GM18909 (cell line): ENCODE measurements at regions not wholly inside any gene's neighbourhood (a gene's known extent, or its start where the extent isn't known, plus 50 kb on each side); places are given as distances from the start of the nearest gene placed in this dataset.
"Not testable (repeated sequence)": the region's sequence is repeated elsewhere in the genome, so short reads cannot be mapped to it uniquely, and the experiment has no call there.

ENCODE experiments used
- ATAC-seq: cut with Tn5 transposase; IDR thresholded peaks from one replicate; pipeline ENCODE4 v1.9.1; 2021; ENCODE audit warnings: mild to moderate bottlenecking; ENCODE audit not compliant: unreplicated experiment, poor library complexity

DNA sequence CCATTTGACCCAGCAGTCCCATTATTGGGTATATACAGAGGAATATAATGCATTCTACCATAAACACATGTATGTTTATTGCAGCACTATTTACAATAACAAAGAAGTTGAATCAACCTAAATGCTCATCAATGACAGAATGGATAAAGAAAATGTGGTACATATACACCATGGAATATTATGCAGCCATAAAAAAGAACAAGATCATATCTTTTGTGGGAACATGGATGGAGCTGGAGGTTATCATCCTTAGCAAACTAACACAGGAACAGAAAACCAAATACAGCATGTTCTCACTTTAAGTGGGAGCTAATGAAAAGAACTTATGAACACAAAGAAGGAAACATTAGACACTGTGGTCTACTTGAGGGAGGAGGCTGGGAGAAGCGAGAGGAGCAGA lies 328.5 kb upstream of the SEMA3C start:
- not testable (repeated sequence) for ATAC-seq

DNA sequence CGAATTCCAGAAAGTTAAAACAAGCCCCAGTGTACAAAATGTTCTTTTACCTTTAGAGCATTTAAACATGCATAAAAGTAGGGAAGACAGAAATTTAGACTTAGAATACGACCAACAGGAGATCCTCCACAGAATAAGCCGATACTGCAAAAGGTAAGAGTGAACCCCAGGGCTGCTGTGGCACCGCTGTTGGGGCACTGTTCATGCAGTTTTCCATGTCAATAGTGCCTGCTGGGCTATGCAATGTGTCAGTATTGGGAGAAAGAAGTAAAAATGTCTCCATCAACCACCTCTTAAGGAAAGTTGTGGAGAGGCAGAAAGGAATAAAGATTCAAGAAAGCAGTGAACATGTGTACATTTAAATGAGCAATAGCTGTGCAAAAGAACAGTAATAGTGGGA lies 326.5 kb upstream of the SEMA3C start:
- ATAC-seq = no peak

DNA sequence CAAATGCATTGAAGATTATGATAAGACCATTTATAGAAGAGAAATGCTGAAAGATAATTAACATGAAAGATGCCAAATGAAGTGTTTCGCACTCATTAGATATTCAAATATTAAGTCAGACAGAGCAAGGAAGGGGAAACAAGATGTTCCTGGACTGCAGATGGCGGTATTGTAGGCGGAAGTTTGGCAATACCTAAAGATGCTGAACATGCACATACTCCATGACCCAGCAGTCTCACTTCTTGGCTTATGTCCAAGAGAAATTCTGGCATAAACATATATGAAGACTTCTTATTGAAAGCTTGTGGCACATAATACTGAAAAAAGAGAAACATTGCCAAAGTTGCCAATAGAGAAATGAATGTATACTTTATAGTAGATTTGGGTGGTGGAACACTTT lies 325.4 kb upstream of the SEMA3C start:
- no peak for ATAC-seq

DNA sequence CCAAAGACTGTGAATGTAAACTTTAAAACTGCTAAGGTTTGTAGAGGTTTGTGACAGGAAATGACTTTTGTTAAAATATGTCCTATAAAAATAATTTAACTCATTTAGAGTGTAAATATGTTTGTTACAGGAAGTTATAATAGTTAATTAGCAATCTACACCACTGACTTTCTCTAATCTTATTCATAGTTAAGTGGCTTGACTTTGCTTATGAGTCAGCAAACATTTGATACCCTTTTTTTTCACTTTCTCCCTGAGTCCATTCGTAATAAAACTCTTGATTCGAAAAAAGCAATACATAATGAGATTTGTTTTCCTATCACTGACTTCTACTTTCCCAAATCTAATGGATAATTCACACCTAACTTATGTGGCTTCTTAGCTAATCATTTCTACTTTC lies 317.7 kb upstream of the SEMA3C start:
- no peak for ATAC-seq

DNA sequence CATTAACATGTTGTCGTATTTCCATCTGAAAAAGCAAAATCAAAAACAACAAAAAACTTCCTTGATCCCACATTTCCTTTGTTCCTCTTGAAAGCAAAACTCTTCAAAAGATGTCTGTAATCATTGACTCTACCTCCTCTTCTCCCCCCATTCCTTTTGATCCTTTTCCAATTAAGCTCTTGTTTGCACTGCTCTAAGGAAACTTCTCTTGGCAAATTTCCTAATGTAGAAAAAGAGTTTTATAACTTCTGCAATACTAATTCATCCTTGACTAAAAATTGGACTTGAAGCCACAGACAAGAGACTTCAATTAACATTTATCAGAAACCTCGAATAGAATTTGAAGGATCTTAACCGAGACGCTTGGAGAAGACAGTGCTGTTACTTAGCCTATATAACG lies 317.1 kb upstream of the SEMA3C start:
- ATAC-seq = no peak

DNA sequence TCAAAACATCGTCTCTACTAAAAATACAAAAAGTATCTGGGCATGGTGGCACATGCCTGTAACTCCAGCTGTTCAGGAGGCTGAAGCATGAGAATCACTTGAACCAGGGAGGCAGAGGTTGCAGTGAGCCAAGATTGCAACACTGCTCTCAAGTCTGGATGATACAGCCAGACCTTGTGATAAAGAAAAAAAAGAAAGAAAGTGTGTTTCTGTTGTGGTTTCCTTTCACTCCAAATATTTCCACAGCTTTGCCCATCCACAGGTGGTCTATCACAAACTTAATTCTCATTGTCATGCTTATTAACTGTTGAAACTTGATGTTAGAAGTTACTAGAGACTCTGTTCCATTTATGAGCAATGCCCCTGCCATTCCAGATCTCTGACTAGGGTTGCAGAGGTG lies 316.0 kb upstream of the SEMA3C start:
- no peak for ATAC-seq

DNA sequence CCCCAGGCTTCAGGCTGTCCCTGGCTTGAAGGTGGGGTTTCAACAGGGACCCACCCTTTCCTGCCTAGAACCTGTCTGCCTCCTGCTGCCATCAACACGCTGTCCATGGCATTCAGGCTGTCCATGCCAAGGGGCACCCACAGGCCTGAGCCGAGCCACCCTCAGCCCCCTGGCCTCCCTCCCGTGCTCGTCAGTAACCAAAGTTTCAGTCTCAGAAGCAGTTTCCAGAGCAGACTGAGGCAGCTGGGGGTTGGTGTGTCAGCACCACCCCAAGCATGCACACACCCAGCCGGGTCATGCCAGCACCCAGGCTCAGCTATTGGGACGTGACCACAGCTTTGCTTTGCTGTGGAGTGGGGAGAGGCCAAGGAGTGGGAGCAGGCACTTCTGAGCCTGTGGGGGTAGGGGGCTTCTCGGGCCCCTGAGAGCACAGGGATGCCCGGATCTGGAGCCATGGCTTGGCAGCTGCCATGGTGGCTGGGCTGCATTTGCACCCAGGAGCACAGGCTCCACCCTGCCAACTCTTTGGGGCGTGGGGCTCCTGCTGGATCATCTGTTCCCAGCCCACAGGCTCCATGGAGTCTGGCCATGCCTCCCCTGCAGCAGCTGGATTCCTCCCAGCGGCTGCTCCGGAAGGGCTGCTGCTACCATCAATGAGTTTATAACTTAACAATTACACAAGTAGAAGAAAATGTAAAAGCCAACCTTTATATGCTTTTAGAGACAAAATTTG lies 314.5 kb upstream of the SEMA3C start:
- no peak for ATAC-seq

DNA sequence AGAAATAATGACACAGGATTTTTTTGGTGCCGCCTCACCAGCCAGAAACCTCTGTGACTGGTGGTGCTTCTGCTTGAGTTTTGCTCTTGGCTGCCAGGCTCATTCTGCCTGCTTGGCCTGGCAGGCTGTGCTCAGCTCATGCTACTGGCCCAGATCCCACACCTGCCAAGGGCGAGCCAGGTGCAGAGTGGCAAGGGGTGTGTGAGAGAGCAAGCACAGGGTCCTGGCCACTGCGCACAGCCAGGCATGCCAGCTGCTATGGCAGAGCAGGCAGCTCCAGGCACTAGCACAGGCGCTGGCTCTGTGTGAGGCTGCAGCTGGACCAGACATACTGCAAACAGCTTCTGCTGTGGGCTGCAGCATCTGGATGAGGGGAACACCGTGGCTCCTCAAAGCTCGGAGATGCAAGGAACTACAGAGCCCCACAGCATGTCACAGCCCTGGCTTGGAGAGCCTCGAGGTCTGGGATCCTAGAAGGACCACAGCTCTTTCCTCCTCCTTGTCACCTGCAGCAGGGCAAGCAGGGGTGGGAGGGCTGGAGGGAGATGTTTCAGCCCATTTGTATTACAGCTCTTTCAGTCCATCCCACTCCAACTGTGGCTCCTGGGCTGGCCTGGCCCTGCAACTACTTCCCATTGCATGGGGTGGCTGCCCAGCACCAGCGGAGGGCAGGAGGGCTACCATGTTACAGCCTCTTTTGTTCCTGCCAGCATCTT lies 313.4 kb upstream of the SEMA3C start:
- ATAC-seq = no peak

DNA sequence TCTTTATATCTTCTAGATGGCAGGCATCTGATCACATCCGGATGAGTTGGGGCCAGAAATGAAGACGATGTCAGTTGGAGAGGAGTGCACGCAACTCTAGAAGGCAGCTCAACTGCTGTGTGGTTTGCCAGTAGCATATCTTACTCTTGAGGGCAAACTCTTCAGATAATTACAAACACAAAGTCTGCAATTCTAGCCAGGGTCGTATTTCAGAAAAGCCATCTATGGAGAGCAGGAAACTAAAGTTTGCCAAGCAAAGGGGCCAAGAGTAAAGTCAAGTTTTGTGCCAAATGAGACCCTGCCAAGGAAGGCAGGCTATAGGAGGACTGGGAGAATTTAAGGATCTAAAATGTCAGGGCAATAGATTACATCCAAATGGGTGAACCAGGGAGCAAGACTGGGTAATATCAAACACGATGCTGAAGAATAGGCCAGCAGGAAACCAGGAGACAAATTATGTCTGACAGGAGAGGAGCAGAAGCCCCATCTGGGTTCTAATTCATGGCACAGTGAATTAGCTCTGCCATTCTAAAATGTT lies 312.5 kb upstream of the SEMA3C start:
- ATAC-seq = no peak

DNA sequence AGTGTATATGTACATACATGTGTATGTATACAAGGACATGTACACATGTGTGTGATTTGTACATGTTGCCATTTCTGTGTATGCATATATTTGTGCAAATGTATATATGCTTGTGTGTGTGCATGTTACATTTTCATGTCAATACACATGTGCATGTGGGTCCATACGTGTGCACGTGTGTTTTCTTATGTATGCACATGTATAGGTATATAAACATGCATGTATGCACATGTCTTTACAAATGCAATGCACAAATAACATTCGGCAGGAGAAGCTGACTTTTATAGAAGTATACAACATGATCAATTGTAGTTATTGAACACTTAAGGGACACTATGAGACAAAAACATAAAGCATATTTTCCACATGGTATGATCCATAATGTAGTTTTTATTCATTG lies 307.4 kb upstream of the SEMA3C start:
- no peak for ATAC-seq

DNA sequence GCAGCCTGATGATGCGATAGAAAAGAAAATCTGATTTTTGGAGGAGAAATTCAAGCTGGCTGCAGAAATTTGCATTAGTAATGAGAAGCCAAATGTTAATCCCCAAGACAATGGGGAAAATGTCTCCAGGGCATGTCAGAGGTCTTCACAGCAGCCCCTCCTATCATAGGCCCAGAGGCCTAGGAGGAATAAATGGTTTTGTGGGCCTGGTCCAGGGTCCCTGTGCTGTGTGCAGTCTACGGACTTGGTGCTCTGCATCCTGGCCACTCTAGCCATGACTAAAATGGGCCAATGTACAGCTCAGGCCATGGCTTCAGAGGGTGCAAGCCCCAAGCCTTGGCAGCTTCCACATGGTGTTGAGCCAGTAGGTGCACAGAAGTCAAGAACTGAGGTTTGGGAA lies 303.8 kb upstream of the SEMA3C start:
- not testable (repeated sequence) for ATAC-seq

DNA sequence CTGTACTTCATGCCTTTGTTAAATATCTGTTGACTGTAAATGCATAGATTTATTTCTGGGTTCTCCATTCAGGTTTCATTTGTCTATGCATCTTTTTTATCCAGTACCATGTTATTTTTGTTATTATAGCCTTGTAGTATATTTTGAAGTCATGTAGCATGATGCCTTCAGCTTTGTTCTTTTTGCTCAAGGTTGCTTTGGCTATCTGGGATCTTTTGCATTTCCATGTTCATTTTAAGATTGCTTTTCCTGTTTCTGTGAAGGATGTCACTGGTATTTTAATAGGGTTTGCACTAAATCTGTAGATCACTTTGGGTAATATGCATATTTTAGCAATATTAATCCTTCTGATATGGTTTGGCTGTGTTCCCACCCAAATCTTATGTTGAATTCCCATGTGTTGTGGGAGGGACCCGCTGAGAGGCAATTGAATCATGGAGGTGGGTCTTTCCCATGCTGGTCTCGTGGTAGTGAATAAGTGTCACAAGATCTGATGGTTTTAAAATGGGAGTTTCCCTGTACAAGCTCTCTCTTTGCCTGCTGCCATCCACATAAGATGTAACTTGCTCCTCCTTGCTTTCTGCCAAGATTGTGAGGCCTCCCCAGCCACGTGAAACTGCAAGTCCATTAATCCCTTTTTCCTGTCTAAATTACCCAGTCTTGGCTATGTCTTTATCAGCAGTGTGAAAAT lies 302.8 kb upstream of the SEMA3C start:
- no peak for ATAC-seq

DNA sequence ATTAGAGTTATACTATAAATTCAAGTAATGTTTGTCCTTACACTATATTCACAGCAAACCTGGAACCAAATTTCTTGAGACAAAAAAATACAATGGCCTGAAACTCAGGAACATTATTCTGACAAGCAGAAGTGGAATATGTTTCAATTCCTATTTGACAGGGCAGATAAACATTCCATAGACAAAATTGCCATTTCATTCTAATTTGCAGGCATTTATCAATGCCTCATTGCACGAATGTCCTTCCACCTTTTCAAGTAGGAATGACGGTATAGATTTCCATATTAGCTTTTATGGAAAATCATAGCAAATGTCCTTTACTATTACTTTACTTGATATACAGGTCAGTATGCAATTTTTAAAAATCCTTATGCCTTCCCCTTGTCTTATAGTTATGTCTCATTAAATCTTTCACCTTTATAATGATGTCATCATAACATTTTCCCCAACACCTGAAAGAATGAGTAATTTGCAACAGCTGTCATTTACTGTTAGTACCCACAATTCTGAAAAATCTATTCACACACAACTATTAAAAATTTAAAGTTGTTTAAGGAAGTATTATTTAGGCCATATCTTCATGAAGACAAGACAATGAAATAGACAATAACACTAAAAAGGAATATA lies 299.7 kb upstream of the SEMA3C start:
- ATAC-seq = no peak

DNA sequence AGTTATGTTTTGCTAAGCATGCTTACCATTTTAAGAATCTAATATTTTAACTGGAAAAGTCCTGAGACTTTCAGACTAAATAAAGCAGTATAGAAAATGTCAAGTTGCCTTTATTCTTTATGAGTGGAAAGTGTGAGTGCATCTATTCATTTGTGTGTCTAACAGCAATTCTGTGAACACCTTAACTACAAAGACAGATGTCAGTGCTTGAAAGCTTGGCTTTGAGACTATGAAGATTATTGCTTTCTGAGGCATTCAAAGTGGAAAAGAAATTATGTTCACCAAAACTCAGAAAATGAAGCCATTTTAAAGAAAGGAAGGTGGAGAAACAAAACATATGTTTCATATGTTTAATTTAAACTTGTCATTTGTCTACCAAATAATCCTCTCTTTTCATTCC lies 294.5 kb upstream of the SEMA3C start:
- no peak for ATAC-seq

DNA sequence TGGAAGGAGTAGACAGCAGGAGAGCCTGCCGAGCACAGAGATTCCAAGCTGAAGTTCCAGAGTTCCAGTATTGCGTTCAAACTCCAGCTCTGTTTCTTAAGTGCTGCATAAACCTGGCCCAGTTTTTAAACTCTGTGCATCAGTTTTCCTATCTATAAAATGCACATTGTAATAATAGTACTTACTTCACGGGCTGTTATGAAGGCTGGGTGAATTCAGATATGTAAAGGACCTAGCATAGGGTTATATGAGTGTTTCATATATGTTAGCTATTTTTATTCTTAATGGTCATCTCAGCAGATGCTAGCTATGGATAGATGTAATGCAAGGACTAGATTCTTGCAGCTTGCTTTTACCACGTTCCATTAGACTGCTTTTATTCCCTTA lies 293.1 kb upstream of the SEMA3C start:
- ATAC-seq = no peak

DNA sequence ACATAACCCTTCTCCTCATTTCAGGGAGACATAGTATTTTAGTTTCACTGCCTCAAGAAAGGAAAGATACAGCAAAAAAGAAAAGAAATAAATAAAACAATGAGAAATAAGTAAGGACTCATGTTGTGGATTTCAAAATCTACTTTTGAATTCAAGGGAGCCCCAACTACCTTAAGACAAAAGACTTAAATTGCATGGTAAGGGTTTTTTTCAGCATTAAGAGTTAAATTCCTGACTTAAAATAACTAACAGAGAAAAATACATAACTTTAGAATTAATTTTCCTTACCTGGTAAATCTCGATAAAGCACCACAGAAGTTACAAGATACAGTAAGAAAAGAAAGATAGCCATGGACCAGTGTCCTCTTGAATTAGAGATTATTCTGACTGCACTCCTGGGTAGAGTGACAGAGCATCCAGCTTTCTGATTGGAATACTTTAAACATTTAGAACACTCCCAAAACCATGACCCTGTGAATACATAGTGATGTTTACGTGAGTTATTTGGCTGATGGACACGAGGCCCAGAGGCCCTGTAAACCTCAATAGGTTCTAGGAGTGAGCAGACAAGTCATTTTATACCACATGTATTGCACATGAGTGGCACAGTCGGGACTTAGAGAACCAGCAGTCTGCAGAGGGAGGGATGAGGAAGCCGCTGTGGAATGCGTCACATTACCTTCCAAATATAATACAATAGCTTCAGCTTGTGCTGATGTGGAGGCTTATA lies 292.5 kb upstream of the SEMA3C start:
- no peak for ATAC-seq

DNA sequence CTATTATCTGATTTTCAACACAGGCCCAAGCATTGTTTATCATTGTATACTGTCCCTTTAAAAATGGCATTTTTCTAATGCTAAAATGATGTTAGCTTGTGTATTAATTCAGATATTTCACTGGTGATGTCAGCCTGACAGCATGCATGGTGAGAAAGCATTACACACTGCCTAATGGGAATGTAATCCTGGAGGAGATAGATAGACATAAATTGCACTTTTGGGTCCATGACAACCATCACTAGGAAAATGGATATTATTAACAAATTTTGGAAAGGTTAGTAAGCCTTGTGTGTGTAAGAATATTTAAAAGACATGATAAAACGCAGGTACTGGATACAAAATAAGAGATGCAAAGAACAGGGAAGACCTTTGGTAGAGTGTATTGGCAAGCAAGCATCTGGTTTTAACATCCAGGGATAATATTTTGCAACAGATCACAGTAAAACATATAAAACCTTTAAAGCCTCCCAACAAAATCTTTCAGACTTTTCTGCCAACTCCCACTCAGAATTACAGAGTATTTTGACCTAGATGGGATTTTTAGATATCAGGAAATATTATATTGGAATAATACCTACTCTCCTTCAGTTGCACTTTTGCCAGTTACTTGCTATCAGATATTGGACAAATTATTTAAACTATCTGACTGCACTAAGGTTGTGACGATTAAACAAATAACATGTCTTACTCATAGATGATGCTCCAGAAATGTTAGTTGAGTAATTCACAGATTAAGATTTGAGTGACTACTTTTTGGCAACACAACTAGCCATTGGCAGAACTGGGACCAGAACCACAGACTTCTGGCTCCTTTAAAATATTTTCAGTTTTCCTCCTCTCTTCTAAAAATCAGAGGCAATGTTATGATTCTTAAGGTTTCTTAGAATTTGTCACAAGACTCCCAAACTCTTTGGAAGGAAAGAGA lies 291.6 kb upstream of the SEMA3C start:
- ATAC-seq = no peak

DNA sequence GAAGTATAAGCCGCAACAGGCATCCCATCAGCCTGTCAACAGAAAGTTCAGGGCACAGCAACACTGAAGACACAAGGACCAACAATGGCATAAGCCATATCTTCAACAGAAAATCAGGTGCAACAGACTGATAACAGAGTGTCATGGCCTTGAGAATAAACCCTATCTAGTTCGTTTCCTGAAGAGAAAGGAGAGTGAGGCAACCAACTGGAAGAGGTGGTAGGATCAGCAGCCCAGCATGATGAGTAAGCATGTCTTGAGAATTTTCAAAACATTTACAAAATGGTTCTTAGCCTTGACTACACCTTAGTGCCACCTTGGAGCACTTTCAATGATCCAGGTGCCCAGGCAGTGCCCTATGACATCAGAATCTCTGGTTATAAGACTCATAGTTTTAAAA lies 290.2 kb upstream of the SEMA3C start:
- no peak for ATAC-seq

DNA sequence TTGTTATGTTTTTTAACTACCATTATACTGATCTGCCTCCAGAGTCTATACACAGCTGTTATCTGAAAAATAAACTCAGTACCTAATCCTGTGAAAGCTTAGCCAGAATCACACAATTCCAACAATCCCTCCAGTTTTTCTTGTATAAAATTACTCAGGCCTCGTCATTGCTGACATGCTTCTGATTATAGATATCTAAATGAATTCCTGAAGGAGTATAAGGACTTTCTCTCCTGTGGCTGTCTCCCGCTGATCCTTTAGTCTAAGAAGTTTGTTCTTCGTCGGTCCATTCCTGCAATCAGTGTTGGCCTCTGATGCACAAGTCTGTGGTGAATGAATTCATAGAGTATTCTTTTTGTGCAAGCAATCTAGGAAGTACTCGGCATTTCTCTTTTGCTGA lies 288.9 kb upstream of the SEMA3C start:
- ATAC-seq = no peak
